DMS 273 (cell line): ENCODE measurements at regions not wholly inside any gene's neighbourhood (a gene's known extent, or its start where the extent isn't known, plus 50 kb on each side); places are given as distances from the start of the nearest gene placed in this dataset.
"Not testable (repeated sequence)": the region's sequence is repeated elsewhere in the genome, so short reads cannot be mapped to it uniquely, and the experiment has no call there.

Experiments
- DNase-seq: peaks from one replicate; lab custom pipeline; 2025; ENCODE audit not compliant: unreplicated experiment; lab: John Stamatoyannopoulos, UW

GRCh38 chr5:174571662-174572397 is 152.6 kb upstream of the MSX2 start:
- DNase-seq = peak; percentile 29

- no peak for DNase-seq
These were observed 151.8 kb upstream of the MSX2 start for GRCh38 chr5:174572591-174572990.

- DNase-seq = no peak
These were observed 151.0 kb upstream of the MSX2 start for GRCh38 chr5:174573221-174573994.

- DNase-seq = no peak
These were observed 149.3 kb upstream of the MSX2 start for GRCh38 chr5:174575043-174575442.

GRCh38 chr5:174576042-174576441 is 148.3 kb upstream of the MSX2 start:
- DNase-seq = no peak

GRCh38 chr5:174581479-174581878 is 142.9 kb upstream of the MSX2 start:
- peak; percentile 43 for DNase-seq

GRCh38 chr5:174581894-174582293 is 142.5 kb upstream of the MSX2 start:
- DNase-seq = no peak

- DNase-seq = no peak
These were observed 141.3 kb upstream of the MSX2 start for GRCh38 chr5:174583071-174583470.

GRCh38 chr5:174585472-174585871 is 138.9 kb upstream of the MSX2 start:
- DNase-seq = no peak

GRCh38 chr5:174586163-174586562 is 138.2 kb upstream of the MSX2 start:
- DNase-seq = not testable (repeated sequence)

GRCh38 chr5:174589011-174589410 is 135.4 kb upstream of the MSX2 start:
- no peak for DNase-seq

- DNase-seq = no peak
These were observed 134.8 kb upstream of the MSX2 start for GRCh38 chr5:174589599-174589998.

GRCh38 chr5:174590820-174591219 is 133.6 kb upstream of the MSX2 start:
- no peak for DNase-seq

GRCh38 chr5:174596429-174596828 is 128.0 kb upstream of the MSX2 start:
- DNase-seq = no peak

GRCh38 chr5:174599992-174600391 is 124.4 kb upstream of the MSX2 start:
- no peak for DNase-seq

- DNase-seq = no peak
These were observed 122.4 kb upstream of the MSX2 start for GRCh38 chr5:174601946-174602345.

- DNase-seq = no peak
These were observed 118.2 kb upstream of the MSX2 start for GRCh38 chr5:174606153-174606552.

- DNase-seq = no peak
These were observed 117.7 kb upstream of the MSX2 start for GRCh38 chr5:174606646-174607045.

GRCh38 chr5:174607205-174607604 is 117.2 kb upstream of the MSX2 start:
- DNase-seq = no peak

GRCh38 chr5:174607916-174608315 is 116.5 kb upstream of the MSX2 start:
- DNase-seq = no peak

- no peak for DNase-seq
These were observed 115.7 kb upstream of the MSX2 start for GRCh38 chr5:174608631-174609097.

GRCh38 chr5:174609116-174609515 is 115.3 kb upstream of the MSX2 start:
- no peak for DNase-seq
